HG02588 (cell line): ENCODE measurements at regions not wholly inside any gene's neighbourhood (a gene's known extent, or its start where the extent isn't known, plus 50 kb on each side); places are given as distances from the start of the nearest gene placed in this dataset.
"Not testable (repeated sequence)": the region's sequence is repeated elsewhere in the genome, so short reads cannot be mapped to it uniquely, and the experiment has no call there.

Source experiments
- ATAC-seq: cut with Tn5 transposase; IDR thresholded peaks from one replicate; pipeline ENCODE4 v1.9.1; 2021; ENCODE audit warnings: mild to moderate bottlenecking, moderate library complexity; ENCODE audit not compliant: unreplicated experiment

GRCh38 chr7:91355695-91356435 is 91.6 kb downstream of the FZD1 start:
- no peak for ATAC-seq

DNA sequence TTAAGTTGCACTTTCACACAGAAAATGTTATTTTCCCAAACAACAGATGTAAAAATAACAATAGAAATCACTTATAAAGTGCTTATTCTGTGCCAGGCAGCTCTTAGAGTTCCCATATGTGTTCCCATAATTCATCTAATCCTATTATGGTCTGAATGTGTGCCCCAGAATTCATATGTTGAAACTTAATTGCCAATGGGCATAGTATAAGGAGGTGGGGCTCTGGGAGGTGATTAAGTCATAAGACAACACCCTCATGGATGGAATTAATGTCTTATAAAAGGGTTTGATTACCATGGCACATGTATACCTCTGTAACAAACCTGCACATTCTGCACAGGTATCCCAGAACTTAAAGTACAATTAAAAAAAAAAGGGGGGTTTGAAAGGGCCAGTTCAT is 92.7 kb downstream of the FZD1 start:
- ATAC-seq, result no peak

DNA sequence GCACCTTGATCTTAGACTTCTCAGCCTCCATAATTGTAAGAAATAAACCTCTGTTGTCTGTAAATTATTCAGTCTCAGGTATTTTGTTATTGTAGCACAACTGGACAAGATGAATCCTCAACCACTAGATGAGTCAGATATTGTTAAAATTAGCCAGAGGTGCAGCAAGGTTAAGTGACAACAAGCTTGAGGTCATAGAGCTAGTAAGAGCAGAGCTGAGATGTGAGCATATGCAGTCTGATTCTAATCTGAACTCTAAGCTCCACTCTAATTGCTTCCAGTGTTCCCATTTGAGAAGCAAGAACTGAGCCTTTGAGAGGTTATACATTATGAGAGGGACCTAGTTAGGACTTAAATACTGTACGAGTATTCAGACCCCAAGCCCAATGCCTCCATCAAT is 93.1 kb downstream of the FZD1 start:
- no peak for ATAC-seq

DNA sequence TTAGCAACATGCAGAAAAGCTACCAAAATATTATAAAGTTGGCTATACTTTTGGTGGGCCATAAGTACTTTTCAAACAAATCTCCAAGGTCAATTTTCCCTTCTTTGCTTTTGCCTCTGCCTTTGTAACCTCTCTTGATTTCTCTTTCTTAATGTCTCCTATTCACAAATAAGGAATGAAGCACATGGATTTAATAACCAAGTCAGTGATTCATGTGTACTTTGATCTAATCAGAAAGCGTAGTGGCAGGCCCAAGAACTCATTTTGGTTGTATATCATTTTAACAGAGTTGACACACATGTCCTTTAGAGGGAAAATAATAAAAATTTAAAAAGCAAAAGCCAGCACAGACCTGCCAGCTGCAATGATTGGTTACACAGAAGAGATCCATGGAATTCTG is 93.7 kb downstream of the FZD1 start:
- no peak for ATAC-seq

DNA sequence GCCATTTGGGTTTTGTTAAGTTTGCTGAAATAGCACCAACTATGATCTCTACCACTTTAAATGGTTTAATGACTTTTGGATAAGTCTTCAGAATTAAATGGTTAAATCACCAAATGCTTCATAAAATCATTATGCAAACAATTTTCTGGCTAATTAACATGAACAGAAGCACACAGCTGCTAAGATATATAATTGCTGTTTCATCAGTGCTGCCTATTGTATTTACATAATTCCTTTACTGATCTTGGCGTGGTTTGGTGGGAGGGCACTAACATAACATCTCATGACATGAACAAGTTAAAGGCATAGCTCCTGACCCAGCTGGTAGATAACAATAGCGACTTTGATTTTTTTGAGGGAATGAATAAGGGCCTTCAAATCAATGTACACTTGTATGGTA is 94.1 kb downstream of the FZD1 start:
- ATAC-seq, result no peak

DNA sequence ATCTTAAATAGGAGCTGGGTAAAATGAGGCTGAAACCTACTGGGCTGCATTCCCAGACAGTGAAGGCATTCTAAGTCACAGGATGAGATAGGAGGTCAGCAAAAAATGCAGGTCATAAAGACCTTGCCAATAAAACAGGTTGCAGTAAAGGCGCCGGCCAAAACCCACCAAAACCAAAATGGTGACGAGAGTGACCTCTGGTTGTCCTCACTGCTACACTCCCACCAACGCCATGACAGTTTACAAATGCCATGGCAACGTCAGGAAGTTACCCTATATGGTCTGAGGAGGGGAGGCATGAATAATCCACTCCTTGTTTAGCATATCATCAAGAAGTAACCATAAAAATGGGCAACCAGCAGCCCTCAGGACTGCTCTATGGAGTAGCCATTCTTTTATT is 100.9 kb downstream of the FZD1 start:
- ATAC-seq, result not testable (repeated sequence)

DNA sequence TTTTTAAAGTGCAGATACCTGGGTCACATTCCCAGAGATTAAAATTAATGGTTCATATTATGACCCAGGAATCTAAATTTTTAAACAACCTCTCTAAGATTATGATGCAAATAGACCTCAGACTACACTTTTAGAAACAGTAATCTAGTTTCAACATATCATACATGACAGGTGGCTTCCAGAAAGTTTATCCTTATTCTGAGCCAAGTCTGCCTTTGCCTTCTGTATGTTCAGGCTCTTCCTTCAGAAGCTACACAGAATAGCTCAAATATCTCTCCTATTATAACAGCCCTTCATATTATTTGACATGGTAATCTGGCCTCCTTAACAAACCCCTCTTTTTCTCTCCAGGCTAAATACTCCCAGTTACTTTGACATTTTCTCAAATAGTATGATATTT is 101.9 kb downstream of the FZD1 start:
- ATAC-seq, result no peak

DNA sequence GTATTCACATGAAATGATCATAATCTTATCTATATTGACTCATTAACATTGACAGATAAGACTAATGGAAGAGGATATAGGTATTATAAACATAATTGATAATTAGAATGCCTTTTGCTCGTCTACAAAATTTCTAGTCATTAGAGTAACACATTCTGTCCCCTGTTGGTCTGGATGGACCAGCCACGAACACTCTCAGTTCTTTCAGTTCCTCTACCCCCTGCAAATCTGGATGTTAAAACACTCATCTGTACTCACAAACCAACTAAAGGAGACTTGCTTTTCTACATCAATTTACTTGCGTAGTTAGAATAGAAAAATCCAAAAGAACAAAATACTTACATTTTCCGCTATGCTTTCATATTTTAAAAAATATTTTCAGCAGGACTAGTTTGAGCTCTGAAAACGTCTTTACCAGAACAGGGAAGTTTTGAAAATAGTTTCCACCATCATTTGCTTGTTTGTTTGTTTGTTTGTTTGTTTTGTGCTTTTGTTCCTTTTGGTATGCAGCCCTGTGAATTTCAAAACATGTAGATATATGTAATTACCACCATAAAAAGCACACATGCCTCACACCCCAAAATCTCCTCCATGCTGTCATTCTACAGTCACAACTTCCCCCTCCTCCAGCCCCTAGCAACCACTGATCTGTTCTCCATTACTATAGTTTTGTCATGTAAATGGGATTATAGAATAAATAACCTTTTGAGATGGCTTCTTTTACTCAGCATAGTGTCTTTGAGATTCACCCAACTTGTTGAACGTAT is 103.8 kb downstream of the FZD1 start:
- ATAC-seq, result no peak

GRCh38 chr7:91372323-91372722 is 108.1 kb downstream of the FZD1 start:
- ATAC-seq, result no peak

DNA sequence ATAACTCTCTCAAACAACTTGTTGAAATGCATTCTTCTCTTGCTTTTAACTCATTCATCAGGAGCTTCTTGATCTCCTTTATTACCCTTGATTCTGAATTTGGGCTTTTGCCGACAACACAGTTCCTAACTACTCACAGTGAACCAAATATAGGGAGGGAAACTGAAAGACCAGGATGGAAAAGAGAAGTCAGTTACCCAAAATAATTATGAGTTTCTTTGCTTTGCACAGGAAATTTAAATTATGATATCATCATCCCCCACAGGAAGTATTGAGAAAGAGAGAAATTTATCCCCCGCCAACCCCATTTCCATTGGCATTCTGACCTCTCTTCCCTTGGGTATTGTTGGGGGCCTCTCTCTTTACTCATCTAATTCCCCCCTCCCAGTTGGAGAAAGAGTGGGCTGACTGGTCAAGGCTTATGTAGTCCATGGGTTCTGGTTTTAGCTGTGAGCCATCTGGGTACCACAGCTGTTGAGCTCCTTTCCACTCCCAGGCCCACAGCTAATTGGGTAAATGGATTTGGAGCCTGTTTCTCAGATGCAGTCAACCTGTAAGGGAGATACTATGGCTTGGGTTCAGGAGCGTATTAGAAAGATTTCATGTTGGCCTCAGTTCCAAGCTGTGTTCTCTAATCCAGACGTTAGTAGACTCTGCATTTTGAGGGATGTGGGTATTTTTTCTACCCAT is 109.0 kb downstream of the FZD1 start:
- no peak for ATAC-seq

- ATAC-seq, result no peak
These were observed 110.2 kb downstream of the FZD1 start for GRCh38 chr7:91374321-91374989.

DNA sequence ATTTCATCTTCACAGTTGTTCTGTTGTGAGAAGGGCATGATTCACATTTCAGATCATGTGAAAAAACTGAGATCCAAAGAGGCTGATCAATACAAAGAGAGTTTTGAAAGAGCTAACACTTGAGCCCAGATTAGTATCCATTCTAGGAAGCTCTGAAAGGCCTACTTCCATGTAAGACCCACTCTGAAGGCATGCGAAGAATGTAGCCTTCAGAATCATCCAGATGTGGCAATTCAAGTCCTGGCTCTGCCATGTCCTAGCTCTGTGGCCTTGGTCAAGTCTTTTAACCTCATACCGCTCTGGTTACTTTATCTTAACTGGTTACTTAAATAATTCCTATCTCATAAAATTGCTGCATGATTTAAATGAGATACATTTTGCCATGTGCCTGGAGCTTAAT is 111.1 kb downstream of the FZD1 start:
- no peak for ATAC-seq

DNA sequence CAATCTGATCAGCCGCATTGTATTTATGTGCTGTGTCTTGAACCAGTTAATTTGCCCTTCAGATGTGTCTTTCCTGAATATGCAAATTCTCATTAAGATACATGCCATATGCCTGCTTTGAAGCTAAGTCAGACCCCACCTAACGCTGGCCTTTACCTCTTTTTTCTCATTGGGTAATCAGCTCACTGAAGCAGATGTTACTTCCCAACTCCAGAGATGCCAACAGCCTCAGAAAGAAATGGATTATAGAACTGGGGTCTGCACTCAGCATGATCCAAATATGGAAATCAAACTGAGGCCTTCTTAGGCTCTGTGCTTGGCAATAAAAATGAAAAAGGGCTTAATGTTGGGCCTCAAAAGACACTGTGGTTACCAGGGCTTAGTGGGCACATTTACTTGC is 113.9 kb downstream of the FZD1 start:
- no peak for ATAC-seq

- ATAC-seq, result no peak
These were observed 115.0 kb downstream of the FZD1 start for GRCh38 chr7:91379236-91379635.

DNA sequence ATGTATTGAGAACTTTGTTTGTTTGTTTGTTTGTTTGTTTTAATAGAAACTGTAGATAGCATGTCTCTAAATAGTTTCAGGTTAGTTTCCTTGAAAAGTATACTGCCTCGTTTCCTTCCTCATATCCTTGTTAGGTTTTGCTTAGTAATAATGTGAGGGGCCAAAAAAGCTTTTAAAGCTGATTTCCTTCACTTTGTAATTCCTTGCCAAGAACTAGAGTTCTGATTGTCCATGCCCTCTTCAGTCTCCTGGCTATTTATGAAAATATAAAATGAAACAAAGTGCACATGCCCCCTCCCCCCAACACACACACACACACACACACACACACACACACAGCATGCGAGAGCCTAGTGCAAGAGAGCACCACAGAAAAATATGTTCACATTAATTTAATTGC is 115.8 kb downstream of the FZD1 start:
- no peak for ATAC-seq

DNA sequence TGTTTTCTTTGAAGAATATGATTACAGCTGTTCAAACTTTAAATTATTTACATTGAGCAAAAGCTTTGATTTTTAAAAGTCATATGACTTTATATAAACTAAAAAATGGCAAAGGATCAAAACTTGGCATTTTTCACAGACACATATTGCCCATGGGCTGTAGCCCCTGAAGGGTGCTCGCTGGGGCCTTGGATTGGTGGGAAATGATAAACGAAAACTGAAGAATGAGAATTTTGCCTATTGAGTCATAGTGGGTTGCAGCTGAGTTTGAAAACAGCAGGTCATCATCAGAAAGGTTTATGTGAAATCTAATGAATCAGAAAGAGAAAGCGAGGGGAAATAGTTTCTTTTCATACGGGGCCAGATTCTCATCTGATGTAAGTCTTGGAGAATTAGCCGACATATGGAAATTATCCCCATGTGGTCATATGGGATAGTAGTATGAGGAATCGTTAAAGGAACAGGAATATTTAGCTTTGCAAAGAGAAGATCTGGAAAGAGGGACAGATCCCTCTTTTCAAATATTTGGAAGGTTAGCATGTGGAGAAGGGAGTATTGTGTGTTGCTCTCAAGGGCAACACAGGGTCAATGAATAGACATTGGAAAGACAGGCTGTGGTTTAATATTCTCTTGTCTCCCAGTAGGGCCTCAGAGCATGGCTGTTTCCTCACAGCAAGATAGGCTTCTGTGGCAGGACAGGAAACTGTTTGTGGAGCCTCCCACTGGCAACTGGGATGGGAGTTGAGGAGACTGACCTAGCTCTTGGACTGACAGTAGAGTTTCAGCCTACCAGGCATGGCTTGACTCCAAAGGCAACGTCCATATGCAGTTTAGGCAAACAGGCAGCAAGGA is 119.0 kb downstream of the FZD1 start:
- ATAC-seq, result no peak

DNA sequence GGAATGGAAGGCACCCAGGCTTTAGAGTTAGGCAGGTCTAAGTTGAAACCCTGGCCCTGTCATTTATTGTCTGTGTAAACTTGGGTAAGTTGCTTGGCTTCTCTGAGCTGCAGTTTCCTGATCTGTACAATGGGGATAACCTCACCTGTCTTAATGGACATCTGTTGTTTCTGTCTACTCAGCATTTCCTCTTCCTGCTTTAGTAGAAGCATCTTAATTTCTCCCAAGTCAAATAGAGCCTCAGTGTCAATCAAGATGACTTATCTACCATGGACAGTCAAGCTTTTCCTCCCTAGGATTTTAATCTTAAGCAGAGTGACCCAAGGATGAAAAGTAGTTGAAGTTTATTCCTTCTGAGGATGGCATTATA is 119.7 kb downstream of the FZD1 start:
- no peak for ATAC-seq

GRCh38 chr7:91394757-91395156 is 130.5 kb downstream of the FZD1 start:
- not testable (repeated sequence) for ATAC-seq

GRCh38 chr7:91395313-91395712 is 131.1 kb downstream of the FZD1 start:
- not testable (repeated sequence) for ATAC-seq

DNA sequence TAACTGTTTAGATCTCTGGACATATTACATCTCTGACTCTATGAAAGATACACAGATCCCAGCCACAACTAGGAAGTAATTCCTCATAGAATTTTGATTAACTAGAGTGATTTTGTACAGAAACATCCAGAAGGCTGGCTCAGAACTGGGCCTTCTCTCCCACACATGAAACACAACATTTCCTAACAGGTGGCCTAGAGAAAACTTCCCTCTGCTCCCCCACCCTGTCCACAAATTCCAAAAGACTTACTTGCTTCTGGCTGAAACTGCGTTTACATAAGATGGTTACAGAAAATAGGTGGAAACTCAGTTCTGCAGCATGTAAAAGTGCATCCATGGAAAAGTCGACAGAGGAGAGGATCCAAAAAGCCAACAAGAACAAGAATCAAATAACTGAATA is 132.9 kb downstream of the FZD1 start:
- ATAC-seq, result no peak

DNA sequence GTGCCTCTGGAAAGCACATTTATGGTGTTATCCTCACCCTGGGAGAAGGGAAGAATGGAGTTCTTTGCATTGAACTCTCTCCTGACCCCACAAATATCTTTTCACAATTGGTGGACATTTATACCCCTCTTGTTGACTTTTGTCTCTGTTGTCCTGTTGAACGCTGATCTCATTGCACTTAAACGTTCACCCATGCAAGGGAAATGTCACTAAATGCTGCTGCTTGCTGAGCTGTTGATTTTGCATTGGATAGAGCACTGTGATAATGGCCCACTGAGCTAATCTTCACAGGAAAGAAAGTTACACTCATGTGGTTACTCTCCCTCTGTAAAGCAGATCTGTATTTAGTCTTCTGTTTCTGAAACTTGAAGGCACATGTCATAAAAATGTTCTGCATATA is 133.4 kb downstream of the FZD1 start:
- no peak for ATAC-seq
